GM23248 (cell line): ENCODE measurements at regions not wholly inside any gene's neighbourhood (a gene's known extent, or its start where the extent isn't known, plus 50 kb on each side); places are given as distances from the start of the nearest gene placed in this dataset.

Source experiments
- EZH2 ChIP-seq: fragments of 200-600 bp; sonication (generic); IDR thresholded peaks from 2 replicates; pipeline ENCODE4 v1.6.1; 2018; ENCODE audit warnings: antibody characterized with exemption, mild to moderate bottlenecking; ENCODE audit not compliant: insufficient read depth, poor library complexity, severe bottlenecking
- EZH2phosphoT487 ChIP-seq: fragments of 200-600 bp; sonication (generic); IDR thresholded peaks from 2 replicates; pipeline ENCODE4 v1.6.1; 2018; ENCODE audit warnings: antibody characterized with exemption, moderate library complexity, mild to moderate bottlenecking, low read depth; ENCODE audit not compliant: insufficient read depth

GRCh38 chr5:2205185-2205585 lies 322.5 kb upstream of the IRX4 start:
- TF ChIP-seq EZH2 (no peak), EZH2phosphoT487 (no peak)
